DOHH2 (cell line): ENCODE measurements at regions not wholly inside any gene's neighbourhood (a gene's known extent, or its start where the extent isn't known, plus 50 kb on each side); places are given as distances from the start of the nearest gene placed in this dataset.

Source experiments
- CTCF ChIP-seq: fragments of 200-600 bp; sonication (generic); IDR thresholded peaks from one replicate; pipeline ENCODE4 v1.5.1; 2014; ENCODE audit warnings: antibody characterized with exemption, mild to moderate bottlenecking, low read depth, low read length; ENCODE audit not compliant: poor library complexity, severe bottlenecking
- EZH2phosphoT487 ChIP-seq: fragments of 200-600 bp; sonication (generic); IDR thresholded peaks from 2 replicates; pipeline ENCODE4 v1.6.1; 2017; ENCODE audit warnings: borderline replicate concordance, mild to moderate bottlenecking, antibody characterized with exemption, low read length, moderate library complexity, mixed read lengths

- TF ChIP-seq CTCF (no peak), EZH2phosphoT487 (no peak)
These were observed 226.7 kb upstream of the ALCAM start for GRCh38 chr3:105139881-105140560.
